Loucy (cell line): ENCODE measurements at regions not wholly inside any gene's neighbourhood (a gene's known extent, or its start where the extent isn't known, plus 50 kb on each side); places are given as distances from the start of the nearest gene placed in this dataset.

Experiments used
- H2AFZ ChIP-seq: fragments of 200-600 bp; sonication (generic); 2 replicates; pipeline ENCODE4 v1.6.0; 2016; ENCODE audit warnings: antibody characterized with exemption, mild to moderate bottlenecking, low read length, moderate library complexity
- H3F3A ChIP-seq: fragments of 200-600 bp; 2 replicates; pipeline ENCODE4 v1.6.0; 2016; ENCODE audit warnings: antibody characterized with exemption, low read depth, mild to moderate bottlenecking
- H3K27me3 ChIP-seq: fragments of 200-600 bp; sonication (generic); 2 replicates; pipeline ENCODE4 v1.6.1; 2014; ENCODE audit warnings: low read length, mild to moderate bottlenecking; ENCODE audit not compliant: insufficient read depth, poor library complexity, severe bottlenecking
- H3K36me3 ChIP-seq: fragments of 200-600 bp; sonication (generic); 2 replicates; pipeline ENCODE4 v1.6.1; 2016; ENCODE audit warnings: low read length; ENCODE audit not compliant: insufficient read depth
- H3K4me1 ChIP-seq: fragments of 200-600 bp; sonication (generic); 2 replicates; pipeline ENCODE4 v1.5.1; 2014; ENCODE audit warnings: low read length, mild to moderate bottlenecking; ENCODE audit not compliant: insufficient read depth, poor library complexity, severe bottlenecking
- H3K4me2 ChIP-seq: fragments of 200-600 bp; sonication (generic); 2 replicates; pipeline ENCODE4 v1.6.0; 2014; ENCODE audit warnings: antibody characterized with exemption, low read length, low read depth, mild to moderate bottlenecking; ENCODE audit not compliant: poor library complexity, severe bottlenecking
- H3K4me3 ChIP-seq: fragments of 200-600 bp; sonication (generic); 2 replicates; pipeline ENCODE4 v1.5.1; 2014; ENCODE audit warnings: low read length, mild to moderate bottlenecking, mixed read lengths; ENCODE audit not compliant: poor library complexity, severe bottlenecking
- H3K79me2 ChIP-seq: fragments of 200-600 bp; sonication (generic); 2 replicates; pipeline ENCODE4 v1.6.1; 2014; ENCODE audit warnings: low read length; ENCODE audit not compliant: insufficient read depth
- H3K9ac ChIP-seq: fragments of 200-600 bp; sonication (generic); 2 replicates; pipeline ENCODE4 v1.6.0; 2014; ENCODE audit warnings: mild to moderate bottlenecking, low read depth, low read length, moderate library complexity; ENCODE audit not compliant: poor library complexity, severe bottlenecking
- H3K9me2 ChIP-seq: fragments of 200-600 bp; sonication (generic); replicated peaks from 2 replicates; pipeline ENCODE4 v1.6.1; 2016; ENCODE audit warnings: low read depth, low read length, mixed read lengths
- H3K9me3 ChIP-seq: fragments of 200-600 bp; sonication (generic); 2 replicates; pipeline ENCODE4 v1.6.1; 2014; ENCODE audit warnings: mild to moderate bottlenecking, antibody characterized with exemption, low read length, low read depth; ENCODE audit not compliant: insufficient read depth
- H4K20me1 ChIP-seq: fragments of 200-600 bp; sonication (generic); 2 replicates; pipeline ENCODE4 v1.6.0; 2014; ENCODE audit warnings: antibody characterized with exemption, low read length, mild to moderate bottlenecking; ENCODE audit not compliant: insufficient read depth, poor library complexity, severe bottlenecking
- CTCF ChIP-seq: fragments of 200-600 bp; sonication (generic); conservative IDR thresholded peaks from 2 replicates; pipeline ENCODE4 v1.5.1; 2014; ENCODE audit warnings: mild to moderate bottlenecking, antibody characterized with exemption, low read length
- EZH2phosphoT487 ChIP-seq: fragments of 200-600 bp; IDR thresholded peaks from 2 replicates; pipeline ENCODE4 v1.6.1; 2018; ENCODE audit warnings: antibody characterized with exemption, mild to moderate bottlenecking, moderate library complexity, borderline replicate concordance

- H3K4me2 ChIP-seq: no peak overlapping the region
- no peaks in the 10 kb centered on the region for H3K9me3 ChIP-seq
Observed at GRCh38 chr10:113297226-113297625, 255.6 kb upstream of the HABP2 start.

GRCh38 chr10:113298616-113299015, 254.2 kb upstream of the HABP2 start:
- Histone ChIP-seq H3K4me2 (no peak overlapping the region), H4K20me1 (no peaks in the 10 kb centered on the region), H3K9ac (no peak overlapping the region), H3K9me3 (no peaks in the 10 kb centered on the region), H2AFZ (no peak overlapping the region), H3K9me2 (no peaks in the 10 kb centered on the region), H3K4me3 (no peak overlapping the region), H3K27me3 (no peaks in the 10 kb centered on the region), H3K4me1 (no peaks in the 10 kb centered on the region), H3K79me2 (no peaks in the 10 kb centered on the region), H3F3A (no peaks in the 10 kb centered on the region), H3K36me3 (no peaks in the 10 kb centered on the region)
- TF ChIP-seq CTCF (no peak), EZH2phosphoT487 (no peak)

More at GRCh38 chr10:113297226-113297625, 255.6 kb upstream of the HABP2 start:
- H3K36me3 ChIP-seq: no peaks in the 10 kb centered on the region
- H2AFZ ChIP-seq: no peak overlapping the region
- TF ChIP-seq CTCF (no peak), EZH2phosphoT487 (no peak)
- no peaks in the 10 kb centered on the region for H3K4me1 ChIP-seq
- H3K9ac ChIP-seq: no peak overlapping the region
- no peaks in the 10 kb centered on the region for H3K9me2 ChIP-seq
- no peak overlapping the region for H3K4me3 ChIP-seq
- no peaks in the 10 kb centered on the region for H3K79me2 ChIP-seq
- no peaks in the 10 kb centered on the region for H4K20me1 ChIP-seq
- H3F3A ChIP-seq: no peaks in the 10 kb centered on the region
- no peaks in the 10 kb centered on the region for H3K27me3 ChIP-seq

DNA sequence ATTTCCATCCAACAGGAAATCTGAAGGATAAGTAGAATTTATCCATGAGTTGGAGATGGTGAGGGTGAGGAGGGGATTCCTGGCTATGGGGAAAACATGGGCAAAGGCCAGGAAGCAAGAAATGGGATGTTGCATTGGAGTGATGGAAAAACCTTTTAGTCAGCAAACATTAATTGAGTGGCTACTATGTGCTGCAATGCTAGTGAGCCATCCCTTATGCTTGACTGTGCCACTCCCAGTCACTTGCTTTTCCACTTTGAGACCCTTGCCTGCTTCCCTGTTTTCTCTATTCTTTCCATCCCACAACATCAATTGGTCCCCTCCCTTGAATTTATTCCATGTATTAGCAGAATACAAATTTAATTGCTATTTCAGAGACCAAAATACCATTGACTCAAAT, 252.7 kb upstream of the HABP2 start:
- Histone ChIP-seq H4K20me1 (no peaks in the 10 kb centered on the region), H2AFZ (no peak overlapping the region), H3K4me3 (no peak overlapping the region), H3K36me3 (no peaks in the 10 kb centered on the region), H3K4me1 (no peaks in the 10 kb centered on the region), H3K9ac (no peak overlapping the region), H3K9me2 (no peaks in the 10 kb centered on the region), H3K9me3 (no peaks in the 10 kb centered on the region), H3F3A (no peaks in the 10 kb centered on the region), H3K4me2 (no peak overlapping the region), H3K27me3 (no peaks in the 10 kb centered on the region), H3K79me2 (no peaks in the 10 kb centered on the region)
- TF ChIP-seq EZH2phosphoT487: no peak

DNA sequence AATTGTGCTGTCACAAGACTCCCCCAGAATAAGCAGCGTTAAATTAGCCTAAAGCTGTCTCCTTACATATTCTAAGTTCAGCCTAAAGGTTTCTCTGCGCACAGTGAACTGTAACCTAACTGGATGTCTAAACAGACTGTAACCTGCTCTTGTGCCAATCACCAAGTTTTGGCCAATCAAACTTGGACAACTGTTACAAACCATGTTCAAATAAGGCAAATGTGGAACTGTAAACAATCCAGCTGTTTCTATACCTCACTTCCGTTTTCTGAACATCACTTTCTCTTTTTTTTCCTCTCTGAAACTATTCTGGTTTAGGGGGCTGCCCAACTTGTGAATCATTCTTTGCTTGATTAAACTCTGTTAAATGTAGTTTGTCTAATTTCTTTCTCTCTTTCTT, 252.2 kb upstream of the HABP2 start:
- Histone ChIP-seq H3K9me2 (no peaks in the 10 kb centered on the region), H3K9me3 (no peaks in the 10 kb centered on the region), H3K4me3 (no peak overlapping the region), H3K9ac (no peak overlapping the region), H3K4me1 (no peaks in the 10 kb centered on the region), H3K79me2 (no peaks in the 10 kb centered on the region), H4K20me1 (no peaks in the 10 kb centered on the region), H3K27me3 (no peaks in the 10 kb centered on the region), H3F3A (no peaks in the 10 kb centered on the region), H3K4me2 (no peak overlapping the region), H2AFZ (no peak overlapping the region), H3K36me3 (no peaks in the 10 kb centered on the region)
- TF ChIP-seq CTCF: no peak
- TF ChIP-seq EZH2phosphoT487: no peak
